Stromal cell of bone marrow (primary cell): ENCODE measurements at regions not wholly inside any gene's neighbourhood (a gene's known extent, or its start where the extent isn't known, plus 50 kb on each side); places are given as distances from the start of the nearest gene placed in this dataset.
"Not testable (repeated sequence)": the region's sequence is repeated elsewhere in the genome, so short reads cannot be mapped to it uniquely, and the experiment has no call there.

Experiments
- DNase-seq: peaks from one replicate; pipeline ENCODE4 v3.0.0-alpha.2; 2012; ENCODE audit warnings: low read depth

DNA sequence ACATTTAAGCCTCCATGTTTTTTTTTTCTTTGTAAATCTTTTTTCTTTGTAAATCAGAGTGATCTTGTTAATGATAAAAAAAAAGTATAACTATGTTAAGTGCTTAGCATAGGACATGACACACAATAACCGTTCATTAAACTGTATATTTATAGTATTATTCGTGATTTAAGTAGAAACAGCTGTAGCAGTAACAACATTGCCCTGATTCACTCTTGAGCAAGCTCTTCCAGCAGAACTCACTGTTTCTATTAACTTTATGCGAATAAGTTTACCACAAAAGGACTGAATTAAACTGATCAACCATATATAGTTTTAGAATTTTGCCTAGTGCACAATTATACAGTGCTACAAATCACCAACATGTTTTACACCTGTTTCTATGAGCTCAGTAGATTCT lies 1338.0 kb upstream of the EYS start:
- DNase-seq = no peak

DNA sequence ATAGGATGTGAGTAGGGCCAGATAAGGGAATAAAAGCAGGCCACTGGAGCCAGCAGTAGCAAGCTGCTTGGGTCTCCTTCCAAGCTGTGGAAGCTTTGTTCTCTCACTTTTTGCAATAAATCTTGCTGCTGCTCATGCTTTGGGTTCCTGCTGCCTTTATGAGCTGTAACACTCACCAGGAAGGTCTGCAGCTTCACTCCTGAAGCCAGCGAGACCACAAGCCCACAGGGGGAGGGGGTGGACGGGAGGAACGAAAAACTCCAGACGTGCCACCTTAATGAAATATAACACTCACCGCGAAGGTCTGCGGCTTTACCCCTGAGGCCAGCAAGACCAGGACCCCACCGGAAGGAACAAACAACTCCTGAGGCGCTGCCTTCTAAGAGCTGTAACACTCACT lies 1324.4 kb upstream of the EYS start:
- DNase-seq = no peak

DNA sequence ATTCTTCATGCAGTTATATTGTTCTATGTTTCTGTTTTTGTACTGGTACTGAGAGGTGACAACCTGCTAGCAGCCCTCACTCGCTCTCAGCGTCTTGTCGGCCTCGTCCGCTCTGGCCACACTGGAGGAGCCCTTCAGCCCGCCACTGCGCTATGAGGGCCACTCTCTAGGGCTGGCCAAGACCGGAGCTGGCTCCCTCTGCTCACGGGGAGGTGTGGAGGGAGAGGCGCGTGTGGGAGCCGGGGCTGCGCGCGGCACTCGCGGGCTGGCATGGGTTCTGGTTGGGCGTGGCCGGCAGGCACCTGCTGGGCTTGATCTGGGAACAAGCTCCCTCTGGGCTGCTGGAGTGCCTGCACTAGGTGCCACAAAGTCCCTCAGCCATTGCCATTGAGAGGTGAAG lies 1323.8 kb upstream of the EYS start:
- no peak for DNase-seq

DNA sequence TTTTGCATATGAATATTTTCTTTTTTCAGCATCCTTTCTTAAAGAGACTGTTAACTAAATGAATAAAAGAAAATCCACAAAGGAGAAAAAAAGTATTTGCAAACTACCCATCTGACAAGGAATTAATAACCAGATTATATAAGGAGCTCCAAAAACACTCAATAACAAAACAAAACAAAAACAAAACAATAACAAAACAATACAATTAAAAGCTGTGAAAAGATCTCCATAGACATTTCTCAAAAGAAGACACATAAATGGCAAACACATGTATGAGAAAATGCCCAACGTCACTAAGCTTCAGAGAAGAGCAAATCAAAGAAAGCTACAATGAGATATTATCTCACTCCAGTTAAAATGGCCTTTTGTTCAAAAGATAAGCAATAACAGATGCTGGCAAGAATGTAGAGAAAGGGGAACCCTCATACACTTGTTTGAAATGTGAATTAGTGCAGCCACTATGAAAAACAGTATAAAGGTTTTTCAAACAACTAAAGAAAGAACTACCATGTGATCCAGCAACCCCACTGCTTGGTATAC lies 1310.0 kb upstream of the EYS start:
- no peak for DNase-seq

DNA sequence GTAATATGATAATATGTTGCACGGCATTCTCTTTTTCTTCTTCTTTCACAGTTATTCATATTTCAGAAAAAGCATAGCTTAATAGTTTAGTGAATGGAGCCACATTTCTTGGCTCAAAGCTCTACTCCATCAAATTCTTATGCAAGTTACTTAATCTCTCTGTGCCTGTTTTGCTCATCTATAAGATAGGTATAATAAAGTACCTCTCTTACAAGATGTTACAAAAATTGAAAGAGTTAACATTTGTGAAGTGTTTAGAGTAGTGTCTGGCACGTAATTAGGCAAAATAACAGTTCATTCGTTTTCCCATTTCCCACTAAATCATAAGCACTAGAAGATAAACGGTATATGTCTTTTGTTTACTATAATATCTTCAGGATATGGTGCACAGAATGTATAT lies 1304.4 kb upstream of the EYS start:
- DNase-seq = no peak

DNA sequence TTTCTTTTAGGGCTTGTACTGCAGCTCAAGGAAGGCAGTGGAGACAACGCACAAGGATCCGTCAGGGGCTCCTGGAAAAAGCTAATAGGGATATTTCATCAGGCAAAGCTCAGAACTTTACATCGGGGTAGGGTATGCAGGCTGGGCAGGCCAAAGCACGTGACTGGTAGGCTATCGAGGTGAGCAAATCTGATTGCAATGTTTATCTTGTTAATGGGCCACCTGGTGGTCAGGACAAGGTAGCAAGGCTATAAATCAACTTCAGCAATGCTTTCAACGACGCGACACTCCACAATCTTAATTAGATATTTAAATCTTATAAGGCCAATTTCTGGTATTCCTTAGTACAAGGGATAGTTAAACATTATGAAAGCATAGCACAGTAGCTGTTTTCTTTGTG lies 1302.8 kb upstream of the EYS start:
- DNase-seq = no peak

DNA sequence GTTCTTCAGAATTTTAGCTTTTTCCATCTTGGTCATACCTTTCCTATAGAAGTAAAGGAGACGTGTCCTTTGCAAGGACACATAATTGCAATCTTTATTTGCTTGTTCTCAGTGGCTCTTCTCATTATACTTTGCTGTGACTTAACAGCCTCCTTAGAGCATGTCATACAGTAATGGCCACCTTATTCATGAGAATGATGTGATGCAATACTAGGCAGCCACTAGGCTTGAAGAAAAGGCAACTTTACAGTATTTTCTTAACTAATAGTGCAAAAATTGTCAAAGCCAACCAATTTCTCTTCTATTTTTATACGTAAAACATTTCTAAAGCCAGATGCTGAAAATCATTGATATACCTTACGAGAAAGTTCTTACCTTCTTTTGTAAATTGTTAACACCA lies 1296.8 kb upstream of the EYS start:
- DNase-seq = no peak

DNA sequence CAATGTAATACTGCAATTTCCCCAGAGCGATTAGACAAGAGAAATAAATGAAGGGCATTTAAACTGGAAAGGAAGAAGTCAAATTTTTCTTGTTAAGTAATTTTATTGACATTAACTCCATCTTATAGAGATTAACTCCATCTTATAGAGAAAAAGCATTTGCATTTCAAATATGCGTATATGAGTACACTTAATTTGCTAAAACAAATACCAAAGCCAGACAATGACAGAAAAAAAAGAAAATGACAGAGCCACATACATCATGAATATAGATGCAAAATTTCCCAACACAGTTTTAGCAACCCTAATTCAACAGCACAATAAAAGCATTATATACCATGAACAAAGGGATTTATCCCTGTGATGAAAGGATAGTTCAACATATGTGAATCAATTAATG lies 1293.1 kb upstream of the EYS start:
- DNase-seq = no peak

DNA sequence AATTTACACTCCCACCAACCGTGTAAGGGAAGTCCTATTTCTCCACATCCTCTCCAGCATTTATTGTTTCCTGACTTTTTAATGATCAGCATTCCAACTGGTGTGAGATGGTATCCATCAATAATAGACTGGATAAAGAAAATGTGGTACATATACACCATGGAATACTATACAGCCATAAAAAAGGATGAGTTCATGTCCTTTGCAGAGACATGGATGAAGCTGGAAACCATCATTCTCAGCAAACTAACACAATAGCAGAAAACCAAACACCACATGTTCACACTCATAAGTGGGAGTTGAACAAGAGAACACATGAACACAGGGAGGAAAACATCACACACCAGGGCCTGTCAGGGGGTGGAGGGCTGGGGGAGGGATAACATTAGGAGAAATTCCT lies 1290.6 kb upstream of the EYS start:
- DNase-seq = not testable (repeated sequence)

DNA sequence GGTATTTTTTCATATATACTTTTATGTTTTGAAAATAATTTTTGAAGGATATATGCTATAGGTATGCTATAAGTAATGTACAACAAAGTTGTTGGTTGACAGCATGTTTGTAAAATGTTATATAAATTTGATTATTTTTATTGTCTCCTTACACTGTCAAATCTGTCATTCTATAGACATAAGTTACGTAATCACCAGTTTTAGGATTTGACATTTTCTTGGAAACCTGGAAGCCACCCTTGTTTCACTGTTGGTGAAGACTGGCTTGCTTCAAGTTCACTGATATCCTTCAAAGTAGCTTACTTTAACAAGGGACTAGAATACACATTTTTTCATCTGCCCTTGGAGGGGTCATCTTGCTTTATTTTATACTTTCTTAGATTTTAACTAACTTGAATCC lies 1288.6 kb upstream of the EYS start:
- no peak for DNase-seq

DNA sequence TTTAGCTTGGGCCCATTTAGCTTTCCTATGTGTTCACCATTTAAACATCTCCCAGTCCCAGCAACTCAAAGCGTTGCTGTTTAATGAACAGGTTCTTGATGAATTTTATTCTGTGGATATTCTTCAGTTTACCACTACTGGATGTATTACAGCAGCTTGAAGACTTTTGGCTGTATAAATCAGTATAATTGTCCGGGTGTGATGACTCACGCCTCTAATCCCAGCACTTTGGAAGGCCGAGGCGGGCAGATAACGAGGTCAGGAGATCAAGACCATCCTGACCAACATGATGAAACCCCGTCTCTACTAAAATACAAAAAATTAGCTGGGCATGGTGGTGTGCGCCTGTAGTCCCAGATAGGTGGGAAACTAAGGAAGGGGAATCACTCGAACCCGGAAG lies 1286.7 kb upstream of the EYS start:
- DNase-seq = not testable (repeated sequence)

DNA sequence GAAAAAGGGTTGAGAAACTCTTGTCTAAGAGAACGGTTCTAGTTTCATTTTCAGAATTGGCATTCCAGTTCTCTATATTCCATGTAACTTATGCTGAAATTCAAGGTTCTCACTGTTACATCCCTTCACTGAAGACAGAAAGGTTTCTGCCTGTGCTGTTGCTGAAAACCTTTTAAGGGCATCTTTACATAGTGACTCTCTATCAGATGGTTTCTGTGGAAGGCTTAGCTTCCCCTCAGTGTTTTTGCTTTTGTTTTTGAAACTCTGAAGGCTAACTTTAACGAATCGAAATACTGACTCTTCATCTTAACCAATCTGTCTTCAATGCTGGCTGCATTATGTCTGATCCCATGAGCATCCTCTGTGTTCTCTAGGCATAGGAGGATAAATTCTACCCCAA lies 1286.2 kb upstream of the EYS start:
- no peak for DNase-seq

DNA sequence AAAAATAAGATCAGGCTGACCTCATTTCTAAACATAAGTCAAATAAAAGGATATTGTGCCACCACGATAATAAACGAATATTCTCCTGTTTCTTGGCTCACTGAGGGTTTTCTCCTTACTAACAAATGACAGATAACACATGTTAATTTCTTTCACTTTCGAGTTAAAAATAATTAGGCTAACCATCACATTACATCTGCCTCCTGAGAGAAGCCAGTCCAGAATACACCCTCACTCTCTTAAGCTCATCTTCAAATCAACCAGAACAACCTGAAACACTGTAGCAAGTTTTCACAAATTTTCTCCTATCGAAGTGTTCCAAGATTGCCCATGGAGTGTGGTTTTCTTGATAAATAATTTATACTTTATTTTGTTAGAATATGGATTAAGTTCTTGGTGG lies 1285.6 kb upstream of the EYS start:
- DNase-seq = no peak

DNA sequence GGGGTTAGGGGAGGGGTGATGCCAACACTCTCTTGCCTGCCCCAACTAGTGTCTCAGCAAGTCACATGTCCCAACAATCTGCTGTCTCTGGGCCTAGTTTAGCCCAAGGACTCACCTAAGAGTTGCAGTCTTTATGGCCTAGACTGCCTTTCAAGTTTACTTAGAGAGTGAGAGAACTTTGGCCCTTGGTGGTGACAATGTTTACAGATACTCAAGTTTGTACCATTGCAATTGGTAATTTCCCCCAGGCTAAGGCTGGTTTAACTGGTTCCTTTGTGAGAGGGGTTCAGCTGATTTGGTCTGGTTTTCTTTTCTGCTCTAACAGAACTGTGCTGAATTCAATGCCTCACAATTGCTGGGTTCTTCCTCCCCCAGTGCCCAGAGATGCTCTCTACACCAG lies 1279.9 kb upstream of the EYS start:
- DNase-seq = no peak

DNA sequence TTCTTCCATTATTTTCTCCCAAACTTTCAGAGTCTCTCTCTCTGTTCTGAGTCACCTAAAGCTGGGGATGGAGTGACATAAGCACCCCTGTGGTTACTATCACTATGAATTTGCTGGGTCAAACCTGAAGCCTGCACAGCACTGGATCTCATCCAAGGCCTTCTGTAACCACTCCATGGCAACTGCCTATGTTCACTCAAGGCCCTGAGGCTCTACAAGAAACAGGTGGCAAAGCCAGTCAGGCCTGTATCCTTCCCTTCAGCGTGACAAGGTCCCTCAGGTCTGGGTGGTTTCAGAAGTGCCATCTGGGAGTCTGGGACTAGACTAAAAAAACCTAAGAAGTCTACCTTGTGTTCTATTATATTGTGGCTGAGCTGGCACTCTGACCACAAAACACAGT lies 1278.8 kb upstream of the EYS start:
- DNase-seq = no peak

DNA sequence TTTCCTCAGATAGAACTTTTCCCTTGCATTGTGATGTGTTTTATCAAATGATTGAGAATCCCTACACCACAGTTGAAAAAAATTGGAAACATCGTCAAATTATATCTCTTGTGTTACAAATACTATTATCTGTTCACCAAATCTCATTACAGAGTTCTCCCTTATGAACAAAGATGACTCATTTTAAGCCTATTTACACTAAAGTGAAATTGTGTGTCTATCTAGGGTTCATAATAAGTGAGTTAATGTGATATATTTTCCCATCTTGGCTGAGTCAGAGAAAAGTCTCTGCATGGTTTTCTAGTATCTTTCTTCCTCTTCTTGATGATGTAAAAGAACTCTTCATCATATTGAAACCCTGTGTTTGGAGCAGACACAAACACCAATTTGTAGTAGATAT lies 1263.3 kb upstream of the EYS start:
- no peak for DNase-seq

DNA sequence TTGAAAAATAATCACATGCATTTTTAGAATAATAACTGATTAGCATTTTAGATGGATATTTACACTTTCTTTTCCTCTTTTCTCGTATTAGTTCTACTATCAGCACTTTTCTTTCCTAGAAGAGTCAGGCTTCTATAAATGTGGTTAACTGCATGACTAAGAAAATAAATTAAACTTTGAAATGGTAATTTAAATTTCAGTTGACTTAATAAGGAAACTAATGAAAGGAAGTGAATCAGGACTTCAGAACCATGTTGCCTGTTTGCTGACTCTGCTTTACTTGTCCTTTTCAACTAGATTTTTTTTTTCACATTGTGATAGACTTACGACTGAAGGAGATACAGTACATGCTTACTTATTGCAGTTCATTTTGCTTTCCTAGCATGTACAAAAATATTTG lies 1258.2 kb upstream of the EYS start:
- no peak for DNase-seq

DNA sequence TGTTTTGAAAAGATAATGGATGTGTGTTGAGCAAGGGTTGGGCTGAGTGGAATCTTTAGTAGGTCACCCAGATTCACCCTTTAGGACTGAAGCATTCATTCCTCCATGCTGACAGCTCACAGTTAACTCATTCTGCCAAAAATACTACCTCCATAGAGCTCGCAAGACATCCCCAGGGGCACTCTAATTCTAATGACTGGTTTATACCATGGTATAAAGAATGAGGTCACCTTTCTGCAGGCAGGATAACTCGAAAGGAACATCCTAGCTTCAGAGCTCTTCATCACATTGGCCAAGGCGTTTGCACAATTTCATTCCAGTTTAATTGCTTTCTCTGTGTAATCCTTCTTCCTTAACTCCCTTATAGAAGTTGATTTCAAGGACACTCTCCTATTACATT lies 1257.2 kb upstream of the EYS start:
- no peak for DNase-seq

DNA sequence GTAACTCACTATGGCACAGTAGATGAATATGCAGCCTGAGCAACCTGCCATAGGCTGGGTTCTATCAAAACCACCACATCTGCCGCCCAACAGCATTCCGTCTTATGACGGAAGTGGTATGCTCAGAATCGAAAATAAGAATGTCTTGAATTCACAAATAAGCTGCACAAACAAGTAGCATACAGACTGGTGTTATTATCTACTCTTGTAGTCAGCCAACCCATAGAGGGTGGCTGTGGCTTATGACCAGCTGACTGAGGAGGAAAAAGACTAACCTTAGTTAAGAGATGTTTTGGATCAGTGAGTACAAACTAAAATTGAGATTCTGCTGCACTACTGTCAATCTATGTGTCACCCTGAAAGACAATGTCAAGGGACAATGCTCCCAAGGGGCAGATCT lies 1255.1 kb upstream of the EYS start:
- no peak for DNase-seq

DNA sequence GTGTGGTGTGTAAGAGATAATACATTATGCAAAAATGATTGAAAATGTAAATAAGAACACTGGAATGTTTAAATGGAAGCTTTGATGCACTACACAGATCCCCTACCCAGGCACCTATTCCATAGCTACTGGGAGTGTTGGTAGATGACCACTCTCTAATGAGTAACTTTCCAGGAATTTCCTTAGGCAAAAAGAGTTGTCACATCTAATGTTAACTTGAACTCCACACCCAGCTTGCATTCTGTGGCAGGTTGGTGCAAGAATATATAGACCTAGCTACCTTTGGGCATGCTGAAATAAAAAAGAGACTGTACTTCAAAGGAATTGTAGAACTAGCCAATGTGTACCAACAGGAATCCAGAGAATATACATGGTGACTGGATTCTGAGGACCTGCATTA lies 1254.2 kb upstream of the EYS start:
- no peak for DNase-seq

DNA sequence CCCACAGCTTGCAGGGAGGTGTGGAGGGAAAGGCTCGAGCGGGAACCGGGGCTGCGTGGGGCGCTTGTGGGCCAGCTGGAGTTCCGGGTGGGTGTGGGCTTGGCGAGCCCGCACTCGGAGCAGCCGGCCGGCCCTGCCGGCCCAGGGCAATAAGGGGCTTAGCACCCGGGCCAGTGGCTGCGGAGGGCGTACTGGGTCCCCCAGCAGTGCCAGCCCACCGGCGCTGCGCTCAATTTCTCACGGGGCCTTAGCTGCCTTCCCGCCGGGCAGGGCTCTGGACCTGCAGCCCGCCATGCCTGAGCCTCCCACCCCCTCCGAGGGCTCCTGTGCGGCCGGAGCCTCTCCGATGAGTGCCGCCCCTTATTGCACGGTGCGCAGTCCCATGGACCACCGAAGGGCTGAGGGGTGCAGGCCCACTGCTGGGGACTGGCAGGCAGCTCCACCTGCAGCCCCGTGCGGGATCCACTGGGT lies 1242.2 kb upstream of the EYS start:
- DNase-seq = no peak

DNA sequence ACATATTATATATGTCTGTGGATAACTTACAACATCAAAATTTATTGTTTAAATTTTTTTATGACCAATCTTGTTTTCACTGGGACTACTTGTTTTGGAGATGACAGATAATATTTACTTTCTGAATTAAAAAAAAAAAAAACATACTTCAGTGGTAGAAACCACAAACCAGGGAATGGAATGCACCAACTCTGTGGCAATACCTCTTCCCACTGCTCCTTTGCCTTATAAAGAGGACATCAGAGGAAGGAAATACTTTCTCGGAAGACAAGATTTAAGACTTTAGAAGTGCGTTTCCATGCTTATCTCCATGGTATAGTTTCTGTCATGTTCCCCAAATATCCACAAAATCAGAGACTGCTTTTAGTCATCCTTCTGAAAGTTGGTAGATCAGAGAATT lies 1241.1 kb upstream of the EYS start:
- peak; percentile 2 for DNase-seq

DNA sequence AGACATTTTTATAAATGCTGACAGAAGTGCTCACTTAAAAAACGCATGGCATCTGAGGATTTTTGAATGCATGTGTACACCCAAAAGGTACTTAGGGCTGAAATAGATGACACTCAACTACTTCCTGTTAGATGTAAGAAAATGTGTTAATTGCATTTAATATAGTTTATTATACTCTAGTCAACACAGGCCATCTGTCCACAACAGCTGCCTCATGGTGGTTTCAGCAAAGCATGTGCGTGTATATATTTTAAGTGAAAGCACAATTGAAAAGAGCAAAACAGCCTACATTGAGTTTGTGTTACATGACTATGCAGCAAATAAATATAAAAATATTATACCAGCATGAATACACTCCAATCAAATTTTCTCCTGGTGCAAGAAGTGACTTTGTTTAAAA lies 1233.0 kb upstream of the EYS start:
- DNase-seq = no peak

DNA sequence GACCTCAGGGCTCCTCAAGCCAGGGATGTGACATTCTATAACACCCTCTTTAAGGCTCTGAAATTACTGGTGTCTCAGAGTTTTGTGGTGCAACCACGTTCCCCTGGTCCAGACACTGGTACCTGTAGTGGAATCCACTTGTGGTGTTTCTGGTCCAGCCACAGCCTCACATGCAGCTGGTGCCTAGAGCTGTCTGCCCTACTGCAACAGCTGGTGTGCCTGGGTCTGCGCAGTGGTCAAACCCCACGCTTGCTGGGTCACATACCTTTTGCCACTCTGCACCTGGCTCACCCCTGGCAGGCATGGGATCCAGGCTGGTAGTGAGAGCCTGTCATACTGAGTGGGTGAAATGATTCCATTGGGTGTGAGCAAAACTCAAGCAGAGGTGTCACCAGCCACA lies 1230.2 kb upstream of the EYS start:
- DNase-seq = no peak

DNA sequence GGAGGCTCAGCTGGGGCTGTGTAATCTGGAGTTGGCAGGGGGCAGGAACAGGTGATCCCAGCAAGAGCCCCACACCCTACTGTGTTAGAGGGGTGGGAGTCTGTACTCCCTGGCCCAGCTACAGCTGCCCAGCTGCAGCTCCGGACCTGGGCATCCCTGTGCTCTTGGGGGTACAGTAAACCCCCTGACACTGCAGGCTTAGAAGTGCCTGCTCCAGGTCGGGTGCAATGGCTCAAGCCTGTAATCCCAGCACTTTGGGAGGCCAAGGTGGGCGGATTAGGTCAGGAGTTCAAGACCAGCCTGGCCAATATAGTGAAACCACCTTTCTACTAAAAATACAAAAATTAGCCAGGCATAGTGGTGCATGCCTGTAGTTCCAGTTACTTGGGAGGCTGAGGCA lies 1228.6 kb upstream of the EYS start:
- no peak for DNase-seq
